Liver (tissue), 3 donors: ENCODE measurements at regions not wholly inside any gene's neighbourhood (a gene's known extent, or its start where the extent isn't known, plus 50 kb on each side); places are given as distances from the start of the nearest gene placed in this dataset.

Experiments used
- GABPA ChIP-seq, 2 donors: IDR thresholded peaks in 1 of 2; conservative IDR thresholded peaks in 1 of 2; 2 replicates each; pipeline ENCODE4 v1.6.1; 2016; ENCODE audit warnings: antibody characterized with exemption in 2 of 2, mild to moderate bottlenecking in 1 of 2, moderate library complexity in 1 of 2
- JUND ChIP-seq, 2 donors: IDR thresholded peaks; 2 replicates each; pipeline ENCODE4 v1.6.1; 2016; ENCODE audit warnings: antibody characterized with exemption in 2 of 2
- RAD21 ChIP-seq, 2 donors: IDR thresholded peaks; 2 replicates each; pipeline ENCODE4 v1.6.1; 2016; ENCODE audit warnings: antibody characterized with exemption in 2 of 2, mild to moderate bottlenecking in 2 of 2
- YY1 ChIP-seq: IDR thresholded peaks from 2 replicates; pipeline ENCODE4 v1.6.1; 2016; ENCODE audit warnings: antibody characterized with exemption, mild to moderate bottlenecking
- TF ChIP-seq, protein P1 (sequence below): IDR thresholded peaks from 2 replicates; pipeline ENCODE4 v1.6.1; 2016; ENCODE audit warnings: antibody characterized with exemption, mild to moderate bottlenecking
- TF ChIP-seq, protein P2 (sequence below): fragments of 150-350 bp; IDR thresholded peaks from 2 replicates; pipeline ENCODE4 v1.5.1; 2017; ENCODE audit warnings: improper control_type of control experiment, low read depth, low read length; ENCODE audit not compliant: missing input control
- TF ChIP-seq, protein P3 (sequence below): IDR thresholded peaks from 2 replicates; pipeline ENCODE4 v1.6.1; 2016; ENCODE audit warnings: antibody characterized with exemption
- TF ChIP-seq, protein P4 (sequence below): IDR thresholded peaks from 2 replicates; pipeline ENCODE4 v1.6.1; 2016; ENCODE audit warnings: antibody characterized with exemption
- donor health status: healthy.
- donor health status: healthy.

DNA sequence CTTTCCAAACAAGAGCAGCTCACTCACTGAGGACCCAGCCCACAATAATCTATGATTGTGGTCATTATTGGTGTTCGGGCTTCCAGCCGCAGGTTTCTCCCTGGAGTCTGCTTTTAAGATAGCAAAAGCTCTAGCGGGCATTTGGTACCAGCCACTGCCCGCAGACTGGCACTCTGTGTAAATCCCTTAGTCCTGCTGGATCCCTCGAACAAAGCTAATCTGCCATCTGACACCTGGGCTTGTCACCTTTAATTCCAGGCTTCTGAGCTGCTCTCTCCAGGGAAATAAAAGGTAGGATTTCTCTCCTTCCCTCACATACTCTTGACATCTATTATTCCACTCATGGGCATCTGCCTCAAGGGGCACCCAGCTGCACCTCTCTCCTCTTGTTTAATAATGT lies 158.7 kb downstream of the PDCD6IP start:
- TF ChIP-seq, protein P1, sequence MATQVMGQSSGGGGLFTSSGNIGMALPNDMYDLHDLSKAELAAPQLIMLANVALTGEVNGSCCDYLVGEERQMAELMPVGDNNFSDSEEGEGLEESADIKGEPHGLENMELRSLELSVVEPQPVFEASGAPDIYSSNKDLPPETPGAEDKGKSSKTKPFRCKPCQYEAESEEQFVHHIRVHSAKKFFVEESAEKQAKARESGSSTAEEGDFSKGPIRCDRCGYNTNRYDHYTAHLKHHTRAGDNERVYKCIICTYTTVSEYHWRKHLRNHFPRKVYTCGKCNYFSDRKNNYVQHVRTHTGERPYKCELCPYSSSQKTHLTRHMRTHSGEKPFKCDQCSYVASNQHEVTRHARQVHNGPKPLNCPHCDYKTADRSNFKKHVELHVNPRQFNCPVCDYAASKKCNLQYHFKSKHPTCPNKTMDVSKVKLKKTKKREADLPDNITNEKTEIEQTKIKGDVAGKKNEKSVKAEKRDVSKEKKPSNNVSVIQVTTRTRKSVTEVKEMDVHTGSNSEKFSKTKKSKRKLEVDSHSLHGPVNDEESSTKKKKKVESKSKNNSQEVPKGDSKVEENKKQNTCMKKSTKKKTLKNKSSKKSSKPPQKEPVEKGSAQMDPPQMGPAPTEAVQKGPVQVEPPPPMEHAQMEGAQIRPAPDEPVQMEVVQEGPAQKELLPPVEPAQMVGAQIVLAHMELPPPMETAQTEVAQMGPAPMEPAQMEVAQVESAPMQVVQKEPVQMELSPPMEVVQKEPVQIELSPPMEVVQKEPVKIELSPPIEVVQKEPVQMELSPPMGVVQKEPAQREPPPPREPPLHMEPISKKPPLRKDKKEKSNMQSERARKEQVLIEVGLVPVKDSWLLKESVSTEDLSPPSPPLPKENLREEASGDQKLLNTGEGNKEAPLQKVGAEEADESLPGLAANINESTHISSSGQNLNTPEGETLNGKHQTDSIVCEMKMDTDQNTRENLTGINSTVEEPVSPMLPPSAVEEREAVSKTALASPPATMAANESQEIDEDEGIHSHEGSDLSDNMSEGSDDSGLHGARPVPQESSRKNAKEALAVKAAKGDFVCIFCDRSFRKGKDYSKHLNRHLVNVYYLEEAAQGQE, result no peak
- TF ChIP-seq, protein P2, sequence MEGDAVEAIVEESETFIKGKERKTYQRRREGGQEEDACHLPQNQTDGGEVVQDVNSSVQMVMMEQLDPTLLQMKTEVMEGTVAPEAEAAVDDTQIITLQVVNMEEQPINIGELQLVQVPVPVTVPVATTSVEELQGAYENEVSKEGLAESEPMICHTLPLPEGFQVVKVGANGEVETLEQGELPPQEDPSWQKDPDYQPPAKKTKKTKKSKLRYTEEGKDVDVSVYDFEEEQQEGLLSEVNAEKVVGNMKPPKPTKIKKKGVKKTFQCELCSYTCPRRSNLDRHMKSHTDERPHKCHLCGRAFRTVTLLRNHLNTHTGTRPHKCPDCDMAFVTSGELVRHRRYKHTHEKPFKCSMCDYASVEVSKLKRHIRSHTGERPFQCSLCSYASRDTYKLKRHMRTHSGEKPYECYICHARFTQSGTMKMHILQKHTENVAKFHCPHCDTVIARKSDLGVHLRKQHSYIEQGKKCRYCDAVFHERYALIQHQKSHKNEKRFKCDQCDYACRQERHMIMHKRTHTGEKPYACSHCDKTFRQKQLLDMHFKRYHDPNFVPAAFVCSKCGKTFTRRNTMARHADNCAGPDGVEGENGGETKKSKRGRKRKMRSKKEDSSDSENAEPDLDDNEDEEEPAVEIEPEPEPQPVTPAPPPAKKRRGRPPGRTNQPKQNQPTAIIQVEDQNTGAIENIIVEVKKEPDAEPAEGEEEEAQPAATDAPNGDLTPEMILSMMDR, result no peak
- TF ChIP-seq RAD21 (IDR thresholded peaks at IDR 0.05), result no peak
- no peak for TF ChIP-seq JUND (IDR thresholded peaks at IDR 0.05)
- TF ChIP-seq, protein P3, sequence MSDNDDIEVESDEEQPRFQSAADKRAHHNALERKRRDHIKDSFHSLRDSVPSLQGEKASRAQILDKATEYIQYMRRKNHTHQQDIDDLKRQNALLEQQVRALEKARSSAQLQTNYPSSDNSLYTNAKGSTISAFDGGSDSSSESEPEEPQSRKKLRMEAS, result no peak
- TF ChIP-seq, protein P4, sequence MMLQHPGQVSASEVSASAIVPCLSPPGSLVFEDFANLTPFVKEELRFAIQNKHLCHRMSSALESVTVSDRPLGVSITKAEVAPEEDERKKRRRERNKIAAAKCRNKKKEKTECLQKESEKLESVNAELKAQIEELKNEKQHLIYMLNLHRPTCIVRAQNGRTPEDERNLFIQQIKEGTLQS, result no peak
- TF ChIP-seq GABPA (IDR thresholded peaks at IDR 0.05 in 1 of 2, conservative IDR thresholded peaks at IDR 0.05 in 1 of 2), result no peak
- TF ChIP-seq YY1, result no peak
